NOMO-1 (cell line): ENCODE measurements at regions not wholly inside any gene's neighbourhood (a gene's known extent, or its start where the extent isn't known, plus 50 kb on each side); places are given as distances from the start of the nearest gene placed in this dataset.
"Not testable (repeated sequence)": the region's sequence is repeated elsewhere in the genome, so short reads cannot be mapped to it uniquely, and the experiment has no call there.

ENCODE experiments used
- DNase-seq, 2 experiments: peaks; one replicate each; lab custom pipeline; 2025; ENCODE audit not compliant: unreplicated experiment in 2 of 2; lab: John Stamatoyannopoulos, UW

- DNase-seq: no peak
Observed at GRCh38 chr3:177382944-177383343, 185.7 kb upstream of the TBL1XR1 start.

GRCh38 chr3:177385186-177385585, 187.9 kb upstream of the TBL1XR1 start:
- no peak for DNase-seq

GRCh38 chr3:177385831-177386301, 188.6 kb upstream of the TBL1XR1 start:
- no peak for DNase-seq

- DNase-seq: no peak
Observed at GRCh38 chr3:177388209-177388608, 190.9 kb upstream of the TBL1XR1 start.

- not testable (repeated sequence) for DNase-seq
Observed at GRCh38 chr3:177394231-177395024, 197.1 kb upstream of the TBL1XR1 start.

- no peak for DNase-seq
Observed at GRCh38 chr3:177396733-177397132, 199.5 kb upstream of the TBL1XR1 start.

- no peak for DNase-seq
Observed at GRCh38 chr3:177401375-177401774, 204.1 kb upstream of the TBL1XR1 start.

GRCh38 chr3:177402533-177402932, 205.3 kb upstream of the TBL1XR1 start:
- no peak for DNase-seq

- DNase-seq: no peak
Observed at GRCh38 chr3:177405191-177405672, 207.9 kb upstream of the TBL1XR1 start.

- DNase-seq: no peak
Observed at GRCh38 chr3:177410730-177411129, 213.4 kb upstream of the TBL1XR1 start.

- DNase-seq: no peak
Observed at GRCh38 chr3:177411201-177411600, 213.9 kb upstream of the TBL1XR1 start.

- DNase-seq: not testable (repeated sequence)
Observed at GRCh38 chr3:177412677-177413170, 215.4 kb upstream of the TBL1XR1 start.

GRCh38 chr3:177414093-177414492, 216.8 kb upstream of the TBL1XR1 start:
- no peak for DNase-seq

- DNase-seq: no peak
Observed at GRCh38 chr3:177418787-177419186, 221.5 kb upstream of the TBL1XR1 start.

GRCh38 chr3:177419904-177420601, 222.8 kb upstream of the TBL1XR1 start:
- DNase-seq: no peak

- DNase-seq: no peak
Observed at GRCh38 chr3:177420651-177421480, 223.6 kb upstream of the TBL1XR1 start.

- DNase-seq: no peak
Observed at GRCh38 chr3:177421481-177421785, 224.2 kb upstream of the TBL1XR1 start.

- DNase-seq: no peak
Observed at GRCh38 chr3:177424521-177424920, 227.2 kb upstream of the TBL1XR1 start.

- DNase-seq: no peak
Observed at GRCh38 chr3:177425042-177425441, 227.8 kb upstream of the TBL1XR1 start.

- no peak for DNase-seq
Observed at GRCh38 chr3:177426106-177426877, 229.0 kb upstream of the TBL1XR1 start.
